GM19035 (cell line): ENCODE measurements at regions not wholly inside any gene's neighbourhood (a gene's known extent, or its start where the extent isn't known, plus 50 kb on each side); places are given as distances from the start of the nearest gene placed in this dataset.

Source experiments
- ATAC-seq: cut with Tn5 transposase; IDR thresholded peaks from one replicate; pipeline ENCODE4 v1.9.1; 2021; ENCODE audit not compliant: unreplicated experiment

- no peak for ATAC-seq
Measured at GRCh38 chr12:9260931-9261330, 52.7 kb upstream of the PZP start.

- no peak for ATAC-seq
Measured at GRCh38 chr12:9258676-9259075, 50.5 kb upstream of the PZP start.
